Mesodermal cell (in vitro differentiated cells): ENCODE measurements at regions not wholly inside any gene's neighbourhood (a gene's known extent, or its start where the extent isn't known, plus 50 kb on each side); places are given as distances from the start of the nearest gene placed in this dataset.

Experiments
- H3K27ac ChIP-seq: 2 replicates; pipeline ENCODE4 v1.7.0; 2013; ENCODE audit warnings: mild to moderate bottlenecking, low read depth, low read length, moderate library complexity; ENCODE audit not compliant: severe bottlenecking
- H3K36me3 ChIP-seq: 2 replicates; pipeline ENCODE4 v1.7.1; 2013; ENCODE audit warnings: mild to moderate bottlenecking, low read length, moderate library complexity; ENCODE audit not compliant: control insufficient read depth, insufficient read depth
- H3K4me1 ChIP-seq: one replicate; pipeline ENCODE4 v1.7.1; 2013; ENCODE audit warnings: mild to moderate bottlenecking, low read length; ENCODE audit not compliant: insufficient read depth, control insufficient read depth, poor library complexity, severe bottlenecking
- H3K4me3 ChIP-seq: 2 replicates; pipeline ENCODE4 v1.7.0; 2013; ENCODE audit warnings: low read length, control low read depth, mild to moderate bottlenecking; ENCODE audit not compliant: insufficient read depth, poor library complexity, severe bottlenecking; ENCODE audit errors: extremely low read depth
- H3K9me3 ChIP-seq: 2 replicates; pipeline ENCODE4 v1.7.1; 2013; ENCODE audit warnings: mild to moderate bottlenecking, low read length, moderate library complexity; ENCODE audit not compliant: control insufficient read depth
- WGBS, 2 experiments: methylation state at CpG; one replicate each; pipeline ENCODE4 v1.1.5; 2013; ENCODE audit warnings: missing lambda C conversion rate in 2 of 2; ENCODE audit not compliant: insufficient coverage in 2 of 2; 5-methylcytosine and 5-hydroxymethylcytosine counted together

GRCh38 chr6:139515511-139515910, 141.1 kb upstream of the CITED2 start:
- Histone ChIP-seq H3K36me3 (no peaks in the 10 kb centered on the region), H3K4me3 (no peak overlapping the region), H3K4me1 (peaks cover 10% of the 10 kb centered on the region), H3K27ac (no peak overlapping the region), H3K9me3 (no peaks in the 10 kb centered on the region)
- 67 to 83% methylated on average over 3 of the region's 3 CpGs for WGBS, 2 experiments

- WGBS, 2 experiments, result 69 to 90% methylated on average over 3 of the region's 3 CpGs
- Histone ChIP-seq H3K4me3 (no peak overlapping the region), H3K4me1 (peaks cover 6% of the 10 kb centered on the region), H3K36me3 (no peaks in the 10 kb centered on the region), H3K9me3 (no peaks in the 10 kb centered on the region), H3K27ac (no peak overlapping the region)
These were observed 140.4 kb upstream of the CITED2 start for GRCh38 chr6:139514819-139515218.

GRCh38 chr6:139510040-139510790, 135.8 kb upstream of the CITED2 start:
- WGBS, 2 experiments, result 72 to 96% methylated on average over 2 to 3 of the region's 9 CpGs
- H3K27ac ChIP-seq, result no peak overlapping the region
- H3K4me1 ChIP-seq, result no peaks in the 10 kb centered on the region
- H3K4me3 ChIP-seq, result no peak overlapping the region
- no peaks in the 10 kb centered on the region for H3K9me3 ChIP-seq
- no peaks in the 10 kb centered on the region for H3K36me3 ChIP-seq

- 85 to 97% methylated on average over 4 of the region's 4 CpGs for WGBS, 2 experiments
- Histone ChIP-seq H3K9me3 (no peaks in the 10 kb centered on the region), H3K36me3 (no peaks in the 10 kb centered on the region), H3K27ac (no peak overlapping the region), H3K4me1 (no peaks in the 10 kb centered on the region), H3K4me3 (no peak overlapping the region)
These were observed 134.7 kb upstream of the CITED2 start for GRCh38 chr6:139509167-139509566.

- Histone ChIP-seq H3K4me1 (no peaks in the 10 kb centered on the region), H3K27ac (no peak overlapping the region), H3K4me3 (no peak overlapping the region), H3K36me3 (no peaks in the 10 kb centered on the region), H3K9me3 (no peaks in the 10 kb centered on the region)
- WGBS, 2 experiments, result 100% methylated on average over 1 of the region's 2 CpGs; no CpG with 5 or more reads in 1 of the 2 experiments
These were observed 134.1 kb upstream of the CITED2 start for GRCh38 chr6:139508576-139508975.

- WGBS, 2 experiments, result 96 to 100% methylated on average over 2 of the region's 2 CpGs
- no peaks in the 10 kb centered on the region for H3K9me3 ChIP-seq
- H3K4me1 ChIP-seq, result no peaks in the 10 kb centered on the region
- H3K27ac ChIP-seq, result no peak overlapping the region
- H3K4me3 ChIP-seq, result no peak overlapping the region
- H3K36me3 ChIP-seq, result no peaks in the 10 kb centered on the region
These were observed 133.6 kb upstream of the CITED2 start for GRCh38 chr6:139508023-139508422.

GRCh38 chr6:139500977-139501376, 126.5 kb upstream of the CITED2 start:
- no peak overlapping the region for H3K27ac ChIP-seq
- WGBS, 2 experiments, result 100% methylated on average over 1 of the region's 1 CpG; no CpG with 5 or more reads in 1 of the 2 experiments

GRCh38 chr6:139498715-139499114, 124.3 kb upstream of the CITED2 start:
- H3K4me3 ChIP-seq, result no peak overlapping the region
- WGBS, 2 experiments, result 80 to 100% methylated on average over 1 of the region's 2 CpGs
- no peaks in the 10 kb centered on the region for H3K4me1 ChIP-seq
- H3K9me3 ChIP-seq, result no peaks in the 10 kb centered on the region
- H3K27ac ChIP-seq, result no peak overlapping the region
- no peaks in the 10 kb centered on the region for H3K36me3 ChIP-seq

More at GRCh38 chr6:139500977-139501376, 126.5 kb upstream of the CITED2 start:
- Histone ChIP-seq H3K36me3 (no peaks in the 10 kb centered on the region), H3K9me3 (no peaks in the 10 kb centered on the region), H3K4me3 (no peak overlapping the region), H3K4me1 (no peaks in the 10 kb centered on the region)

GRCh38 chr6:139497345-139497961, 123.0 kb upstream of the CITED2 start:
- Histone ChIP-seq H3K9me3 (no peaks in the 10 kb centered on the region), H3K4me3 (no peak overlapping the region), H3K4me1 (no peaks in the 10 kb centered on the region), H3K36me3 (no peaks in the 10 kb centered on the region), H3K27ac (no peak overlapping the region)
- WGBS, 2 experiments, result 97 to 100% methylated on average over 3 to 4 of the region's 8 CpGs

GRCh38 chr6:139496654-139497344, 122.4 kb upstream of the CITED2 start:
- Histone ChIP-seq H3K9me3 (no peaks in the 10 kb centered on the region), H3K4me3 (no peak overlapping the region), H3K4me1 (no peaks in the 10 kb centered on the region), H3K36me3 (no peaks in the 10 kb centered on the region), H3K27ac (no peak overlapping the region)
- WGBS, 2 experiments, result 83% methylated on average over 2 of the region's 3 CpGs
